GM19452 (cell line): ENCODE measurements at regions not wholly inside any gene's neighbourhood (a gene's known extent, or its start where the extent isn't known, plus 50 kb on each side); places are given as distances from the start of the nearest gene placed in this dataset.

Experiments used
- ATAC-seq: cut with Tn5 transposase; IDR thresholded peaks from one replicate; pipeline ENCODE4 v1.9.1; 2021; ENCODE audit not compliant: unreplicated experiment

DNA sequence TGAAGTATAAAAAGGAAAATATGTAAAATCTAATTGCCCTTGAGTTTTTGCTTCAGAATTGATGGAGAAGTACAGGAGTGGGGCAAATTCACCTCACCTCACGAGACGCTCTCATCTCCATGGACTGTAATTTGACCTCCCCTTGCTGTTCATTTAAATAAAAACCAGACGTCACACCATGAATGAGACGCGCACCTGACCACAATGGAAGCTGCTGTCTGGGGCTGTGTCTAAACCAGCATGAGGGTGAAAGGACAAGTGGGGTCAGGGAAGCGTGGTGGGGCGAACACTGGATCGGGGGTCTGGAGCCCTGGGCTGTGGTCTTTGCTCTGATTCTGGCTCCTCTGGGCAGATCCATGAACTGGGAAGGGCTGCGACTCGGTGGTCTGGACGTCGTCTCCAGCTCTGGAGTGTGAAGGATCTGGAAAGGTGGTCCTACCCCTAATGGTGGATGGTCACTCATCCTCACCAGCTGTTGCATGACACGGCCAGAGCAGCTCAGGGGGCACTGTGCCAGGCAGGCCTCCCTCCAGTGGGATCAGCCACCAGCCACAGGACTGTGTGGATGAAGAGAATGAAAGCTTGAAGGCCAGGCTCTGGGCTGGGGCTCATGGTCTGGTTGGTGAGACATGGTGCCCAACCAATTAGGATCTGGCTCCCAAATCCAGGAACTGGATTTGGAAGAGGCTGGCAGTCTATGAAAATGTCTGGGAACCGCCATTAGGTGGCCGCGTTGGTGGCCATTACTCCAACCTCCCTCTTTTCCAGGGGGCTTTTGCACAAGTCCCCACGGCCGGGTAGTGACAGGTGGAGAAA, 728.6 kb downstream of the PTPRU start:
- ATAC-seq = no peak

- no peak for ATAC-seq
Measured at GRCh38 chr1:29963946-29964345, 727.6 kb downstream of the PTPRU start.

DNA sequence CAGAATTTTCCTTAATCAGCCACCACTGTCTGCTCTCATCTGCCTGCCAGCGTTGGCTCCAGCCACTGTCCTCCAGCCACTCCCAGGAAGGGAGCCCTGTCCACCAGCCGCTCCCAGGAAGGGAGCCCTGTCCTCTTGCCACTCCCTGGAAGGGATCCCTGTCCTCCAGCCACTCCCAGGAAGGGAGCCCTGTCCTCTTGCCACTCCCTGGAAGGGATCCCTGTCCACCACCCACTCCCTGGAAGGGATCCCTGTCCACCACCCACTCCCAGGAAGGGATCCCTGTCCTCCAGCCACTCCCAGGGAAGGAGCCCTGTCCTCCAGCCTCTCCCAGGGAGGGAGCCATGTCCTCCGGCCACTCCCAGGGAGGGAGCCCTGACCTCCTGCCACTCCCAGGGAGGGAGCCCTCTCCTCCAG, 726.5 kb downstream of the PTPRU start:
- no peak for ATAC-seq

- ATAC-seq = no peak
Measured at GRCh38 chr1:29962336-29962735, 726.0 kb downstream of the PTPRU start.

- no peak for ATAC-seq
Measured at GRCh38 chr1:29961293-29962059, 725.2 kb downstream of the PTPRU start.

DNA sequence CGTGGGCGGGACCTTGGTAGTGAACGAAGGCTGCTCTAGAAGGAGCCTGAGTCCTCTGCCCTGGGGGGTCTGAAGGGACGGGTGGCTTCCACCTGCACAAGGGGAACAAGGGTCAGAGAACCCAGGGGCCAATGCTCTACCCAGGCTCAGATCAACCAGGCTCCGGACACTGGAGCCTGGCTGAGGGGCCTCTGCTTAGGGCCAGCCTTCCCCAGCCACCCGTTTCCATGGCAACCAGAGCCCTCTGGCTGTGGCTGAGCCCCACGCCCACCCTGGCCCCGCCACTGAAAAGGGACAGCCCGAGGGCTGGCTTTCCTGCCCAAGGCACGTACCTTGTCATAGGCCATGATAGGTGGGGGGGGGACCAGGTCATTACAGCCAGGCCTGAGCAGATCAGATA, 724.6 kb downstream of the PTPRU start:
- ATAC-seq = no peak

GRCh38 chr1:29960156-29960755, 723.9 kb downstream of the PTPRU start:
- no peak for ATAC-seq

DNA sequence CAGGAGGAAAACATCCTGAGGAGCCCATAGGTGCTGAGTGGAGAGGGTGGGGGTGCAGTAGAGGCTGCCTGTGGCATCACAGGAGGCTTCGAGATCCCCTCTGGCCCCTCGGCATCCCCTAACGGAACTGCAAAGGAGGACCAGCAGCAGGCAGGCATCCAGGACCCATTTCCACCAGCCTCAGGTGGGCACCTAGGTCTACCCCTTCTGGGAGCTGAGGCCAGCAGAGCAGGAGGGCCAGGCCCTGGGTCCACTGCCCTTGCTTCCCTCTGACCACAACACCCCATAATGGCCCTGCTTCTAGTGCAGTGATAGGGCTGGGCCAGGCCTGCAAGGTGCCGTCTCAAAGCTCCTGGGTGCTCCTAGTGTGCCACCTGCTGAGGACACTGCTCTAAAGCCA, 723.0 kb downstream of the PTPRU start:
- ATAC-seq = no peak

GRCh38 chr1:29958271-29958670, 721.9 kb downstream of the PTPRU start:
- ATAC-seq = no peak

- ATAC-seq = no peak
Measured at GRCh38 chr1:29956349-29957030, 720.2 kb downstream of the PTPRU start.

DNA sequence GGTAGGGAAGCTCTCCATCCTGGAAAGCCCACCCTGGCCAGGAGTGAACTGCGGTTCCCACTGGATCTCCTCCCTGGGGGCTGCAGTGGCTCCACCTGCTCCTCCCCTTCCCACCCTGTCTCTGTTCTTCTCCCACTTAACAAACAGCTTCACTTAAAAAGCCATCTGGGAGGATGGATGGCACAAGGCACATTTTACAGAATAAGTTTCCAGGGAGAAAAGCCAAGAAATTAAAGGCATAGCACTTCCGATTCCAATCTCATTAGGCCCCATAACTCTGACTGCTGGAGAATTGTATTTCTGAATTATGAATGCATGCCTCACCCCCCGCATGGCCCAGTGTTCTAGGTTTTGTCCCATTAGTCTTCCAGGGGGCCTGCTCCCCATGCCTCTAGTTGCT, 718.3 kb downstream of the PTPRU start:
- ATAC-seq = no peak

- no peak for ATAC-seq
Measured at GRCh38 chr1:29953961-29954360, 717.6 kb downstream of the PTPRU start.

DNA sequence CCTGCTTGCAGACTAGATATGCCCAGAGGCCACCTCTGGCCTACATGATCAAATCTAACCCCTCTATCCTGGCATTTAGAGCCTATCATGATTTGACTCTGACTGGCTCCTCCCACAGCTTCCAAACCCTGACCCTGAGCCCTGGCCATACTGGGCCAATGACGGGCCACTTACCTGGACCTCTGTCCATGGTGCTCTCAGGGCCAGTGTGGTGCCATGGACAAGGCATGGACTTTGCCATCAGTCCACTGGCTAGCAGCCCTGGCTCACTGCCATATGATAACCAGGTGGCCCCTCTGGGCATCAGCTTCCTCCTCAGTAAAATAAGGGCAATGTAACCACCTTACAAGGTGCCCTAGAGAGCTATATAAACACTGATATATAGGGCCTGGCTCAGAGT, 713.4 kb downstream of the PTPRU start:
- ATAC-seq = no peak

DNA sequence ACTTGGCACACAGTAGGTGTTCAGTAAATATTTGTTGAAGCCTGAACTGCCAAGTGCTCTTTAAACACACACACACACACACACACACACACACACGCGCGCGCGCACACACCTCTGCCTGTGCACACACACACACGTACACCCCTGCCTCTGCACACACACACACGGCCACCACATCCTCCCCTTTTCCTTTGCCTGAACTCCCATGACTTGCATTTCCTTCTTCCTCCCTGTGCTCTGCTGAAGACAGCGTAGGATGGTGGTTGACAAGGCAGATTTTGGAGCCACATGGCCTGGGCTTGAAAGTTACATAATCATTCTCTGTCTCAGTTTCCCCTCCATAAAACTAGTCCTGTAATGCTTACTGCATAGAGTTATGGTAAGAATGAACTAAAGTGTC, 712.3 kb downstream of the PTPRU start:
- no peak for ATAC-seq

DNA sequence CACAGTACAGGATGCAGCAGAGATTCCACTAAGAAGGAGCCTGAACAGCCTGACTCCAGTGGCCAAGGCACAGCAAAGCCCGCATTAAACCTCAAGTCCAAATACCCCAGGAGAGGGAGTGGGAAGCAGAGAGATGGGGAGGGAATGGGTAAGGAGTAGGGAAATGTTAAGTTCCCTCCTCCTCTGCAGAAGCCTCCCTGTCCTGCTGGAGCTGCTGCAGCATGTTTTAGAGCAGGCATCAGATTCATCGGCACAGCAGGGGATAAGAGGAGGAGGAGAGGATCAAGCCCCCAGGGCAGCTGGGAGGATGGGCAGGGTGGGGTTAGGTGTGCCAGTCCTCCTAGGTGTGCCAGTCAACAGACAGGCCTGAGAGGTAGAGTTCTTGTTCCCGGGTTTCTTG, 709.7 kb downstream of the PTPRU start:
- ATAC-seq = no peak

DNA sequence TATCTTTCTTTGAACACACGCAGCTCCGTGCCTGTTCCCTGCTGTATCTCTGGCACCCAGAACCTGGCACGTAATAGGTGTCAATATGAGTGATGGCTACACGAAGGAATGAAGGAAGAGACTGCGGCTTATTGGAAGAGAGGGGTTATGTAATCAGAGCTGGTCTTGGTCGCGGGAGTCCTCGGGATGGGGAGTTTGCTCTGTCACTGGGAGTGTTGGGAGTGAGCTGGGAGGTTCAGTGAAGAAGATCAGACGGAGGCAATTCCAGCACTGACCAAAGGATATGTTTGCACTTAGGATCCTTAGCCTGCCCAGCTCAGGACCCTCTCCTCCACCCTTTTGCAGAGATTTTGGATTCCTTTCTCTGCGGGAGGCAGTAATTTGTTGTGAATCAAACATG, 709.1 kb downstream of the PTPRU start:
- no peak for ATAC-seq

- no peak for ATAC-seq
Measured at GRCh38 chr1:29944253-29944905, 708.1 kb downstream of the PTPRU start.

DNA sequence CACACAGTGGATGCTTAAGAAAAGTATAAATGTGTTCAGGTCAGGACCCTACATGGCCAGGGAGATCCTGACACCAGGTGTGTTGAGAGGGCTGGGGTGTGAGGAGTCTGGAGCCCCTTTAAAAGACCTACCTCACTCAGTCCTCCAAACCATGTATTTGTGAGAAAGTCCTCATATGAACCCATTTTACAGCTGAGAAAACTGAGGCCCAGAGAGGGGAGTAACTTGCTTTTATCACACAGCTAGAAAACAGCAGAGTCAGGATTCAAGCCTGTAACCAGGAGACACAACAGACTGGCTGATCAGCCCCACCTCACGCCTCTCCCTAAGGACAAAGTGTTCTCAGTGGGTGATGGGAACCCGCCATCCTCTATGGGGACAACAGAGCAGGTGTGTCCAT, 706.7 kb downstream of the PTPRU start:
- ATAC-seq = no peak

DNA sequence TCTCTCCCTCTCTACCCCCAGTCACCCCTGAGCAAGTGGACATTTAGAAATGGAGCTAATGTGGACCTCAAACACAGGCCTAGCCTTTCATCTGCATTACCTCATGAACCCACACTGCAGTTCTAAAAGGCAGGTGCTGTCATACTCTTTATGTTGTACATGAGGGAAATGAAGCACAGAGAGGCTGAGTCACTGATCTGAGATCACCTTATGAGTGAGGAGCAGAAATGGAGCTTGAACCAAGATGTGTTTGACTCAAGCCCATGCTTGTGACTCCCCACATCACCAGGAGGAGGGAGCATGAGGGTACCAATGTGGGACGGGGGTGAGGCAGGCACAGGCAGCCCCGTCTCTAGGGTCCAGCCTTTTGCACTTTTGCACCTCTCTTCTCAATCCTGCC, 702.8 kb downstream of the PTPRU start:
- no peak for ATAC-seq

GRCh38 chr1:29937356-29937755, 701.0 kb downstream of the PTPRU start:
- ATAC-seq = no peak

GRCh38 chr1:29936031-29936544, 699.8 kb downstream of the PTPRU start:
- ATAC-seq = no peak
